Thymus (tissue), 11 donors: ENCODE measurements at regions not wholly inside any gene's neighbourhood (a gene's known extent, or its start where the extent isn't known, plus 50 kb on each side); places are given as distances from the start of the nearest gene placed in this dataset.

ENCODE experiments used
- DNase-seq, 9 donors: peaks; one replicate each; pipeline ENCODE4 v3.0.0-alpha.2; 2013; ENCODE audit warnings: low spot score in 9 of 9, low read depth in 6 of 9, missing footprints in 1 of 9
- H3K27ac ChIP-seq, 2 donors: one replicate each; pipeline ENCODE4 v1.5.1; 2013; ENCODE audit warnings: control low read depth in 1 of 2, low read depth in 1 of 2, low read length in 1 of 2, mild to moderate bottlenecking in 1 of 2, moderate library complexity in 1 of 2
- H3K27me3 ChIP-seq, 2 donors: one replicate each; pipeline ENCODE4 v1.5.1; 2013; ENCODE audit warnings: low read length in 1 of 2; ENCODE audit not compliant: control insufficient read depth in 2 of 2, insufficient read depth in 1 of 2
- H3K36me3 ChIP-seq, 2 donors: one replicate each; pipeline ENCODE4 v1.5.1; 2013; ENCODE audit warnings: low read length in 1 of 2, mild to moderate bottlenecking in 1 of 2, moderate library complexity in 1 of 2; ENCODE audit not compliant: control insufficient read depth in 2 of 2, insufficient read depth in 2 of 2
- H3K4me1 ChIP-seq, 2 donors: one replicate each; pipeline ENCODE4 v1.5.1; 2013; ENCODE audit warnings: low read length in 2 of 2; ENCODE audit not compliant: control insufficient read depth in 2 of 2, insufficient read depth in 2 of 2
- H3K4me3 ChIP-seq, 2 donors: one replicate each; pipeline ENCODE4 v1.5.1; 2013; ENCODE audit warnings: low read length in 2 of 2, control low read depth in 1 of 2, mild to moderate bottlenecking in 1 of 2
- H3K9me3 ChIP-seq, 2 donors: one replicate each; pipeline ENCODE4 v1.5.1; 2013; ENCODE audit warnings: low read length in 1 of 2, mild to moderate bottlenecking in 1 of 2; ENCODE audit not compliant: control insufficient read depth in 2 of 2, insufficient read depth in 1 of 2
- WGBS: extraction: QIAGEN DNeasy Blood & Tissue Kit; methylation state at CpG from one replicate; pipeline ENCODE4 v1.1.7; 2013; 5-methylcytosine and 5-hydroxymethylcytosine counted together
- donor health status: healthy.

DNA sequence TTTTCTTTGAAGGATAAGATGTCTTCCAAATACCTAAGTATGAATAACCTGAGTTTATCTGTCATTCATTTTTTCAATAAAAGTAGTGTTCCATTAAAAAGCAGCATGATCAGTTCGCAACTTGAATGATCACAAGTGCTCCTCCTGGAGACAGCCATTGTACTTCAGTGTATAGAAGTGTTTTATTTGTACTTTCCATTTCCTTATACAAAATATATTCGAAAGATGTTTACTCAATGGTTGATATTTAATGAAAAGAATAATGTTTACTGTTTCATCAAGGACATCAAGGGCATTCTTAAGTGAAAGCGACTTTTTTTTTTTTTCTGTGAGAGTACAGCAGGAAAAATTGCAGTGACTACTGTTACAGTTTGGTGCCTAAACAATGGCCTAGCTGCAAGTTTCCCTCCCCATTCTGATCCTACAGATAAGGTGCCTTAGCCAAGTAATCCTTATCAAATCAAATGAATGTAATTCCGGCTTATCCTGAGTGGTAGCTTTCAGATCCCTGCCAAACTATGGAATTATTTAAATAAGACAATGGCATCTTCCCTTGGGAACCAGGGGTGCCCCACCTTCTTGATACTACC, 69.0 kb upstream of the IL15 start:
- H3K4me1 ChIP-seq = no peaks in the 10 kb centered on the region
- H3K36me3 ChIP-seq = no peaks in the 10 kb centered on the region
- no peak overlapping the region for H3K27ac ChIP-seq
- DNase-seq = no peak
- no peaks in the 10 kb centered on the region for H3K27me3 ChIP-seq
- 96% methylated on average over 4 of the region's 4 CpGs for WGBS
- no peaks in the 10 kb centered on the region for H3K9me3 ChIP-seq
- H3K4me3 ChIP-seq = no peak overlapping the region

DNA sequence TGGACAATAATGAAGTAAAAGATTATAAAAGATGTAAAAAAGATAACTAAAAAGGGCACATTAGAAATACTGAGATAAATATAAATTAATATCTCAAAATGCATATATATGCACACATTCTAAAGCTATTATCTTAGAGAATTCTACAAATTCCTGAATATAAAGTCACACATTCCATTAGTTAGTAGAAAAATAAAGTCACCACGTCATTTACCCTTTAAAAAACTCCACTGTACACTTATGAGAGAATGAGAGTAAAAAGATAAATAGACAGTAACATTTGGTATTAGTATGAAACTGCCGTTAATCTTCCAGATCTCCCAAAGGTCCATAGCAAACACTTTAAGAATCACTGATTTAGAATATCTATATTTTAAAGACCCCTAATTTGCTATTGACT, 67.2 kb upstream of the IL15 start:
- no peak overlapping the region for H3K4me3 ChIP-seq
- no peak overlapping the region for H3K27ac ChIP-seq
- DNase-seq = no peak
- no peaks in the 10 kb centered on the region for H3K4me1 ChIP-seq
- H3K27me3 ChIP-seq = no peaks in the 10 kb centered on the region
- H3K36me3 ChIP-seq = no peaks in the 10 kb centered on the region
- no peaks in the 10 kb centered on the region for H3K9me3 ChIP-seq
- WGBS = 91% methylated on average over 2 of the region's 2 CpGs

DNA sequence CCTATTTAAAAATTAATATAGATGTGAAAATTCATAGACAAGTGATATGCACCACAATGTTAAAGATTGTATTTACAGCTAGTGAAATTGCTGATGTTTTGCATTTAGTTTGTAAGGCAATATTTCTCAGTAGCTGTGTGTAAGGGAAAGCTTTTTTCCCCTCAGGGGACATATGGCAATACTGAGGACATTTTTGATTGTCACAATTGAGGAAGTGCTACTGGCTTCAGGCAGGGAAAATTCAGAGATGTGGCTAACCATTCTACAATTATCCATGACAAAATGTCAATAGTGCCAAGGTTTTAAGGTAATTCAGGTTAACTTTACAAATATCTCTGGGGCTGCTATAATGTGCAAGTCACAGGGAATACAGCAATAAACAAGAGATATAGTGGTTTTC, 66.1 kb upstream of the IL15 start:
- H3K4me3 ChIP-seq = no peak overlapping the region
- H3K27ac ChIP-seq = no peak overlapping the region
- DNase-seq = no peak
- H3K36me3 ChIP-seq = no peaks in the 10 kb centered on the region
- H3K9me3 ChIP-seq = no peaks in the 10 kb centered on the region
- no peaks in the 10 kb centered on the region for H3K27me3 ChIP-seq
- no peaks in the 10 kb centered on the region for H3K4me1 ChIP-seq

DNA sequence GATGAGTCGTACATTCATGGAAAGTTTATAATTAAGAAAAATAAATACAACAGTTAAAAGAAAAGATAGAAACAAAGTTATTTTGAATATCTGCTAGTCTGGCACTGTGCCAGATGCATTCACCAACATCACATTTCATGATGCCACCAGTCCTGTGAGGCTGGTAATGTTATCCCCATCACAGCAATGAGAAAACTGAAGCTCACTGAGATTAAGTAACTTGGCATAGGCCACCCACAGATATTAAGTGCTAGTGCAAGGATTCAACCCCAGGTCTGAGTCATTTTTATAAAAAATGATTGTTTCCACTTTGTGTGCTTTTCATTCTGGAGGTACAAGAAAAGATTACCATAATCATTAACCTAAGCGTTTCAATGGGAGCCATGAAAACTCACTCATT, 65.0 kb upstream of the IL15 start:
- no peaks in the 10 kb centered on the region for H3K36me3 ChIP-seq
- DNase-seq = no peak
- H3K9me3 ChIP-seq = no peaks in the 10 kb centered on the region
- no peak overlapping the region for H3K27ac ChIP-seq
- no peaks in the 10 kb centered on the region for H3K4me1 ChIP-seq
- H3K27me3 ChIP-seq = no peaks in the 10 kb centered on the region
- WGBS = 98% methylated on average over 2 of the region's 2 CpGs
- H3K4me3 ChIP-seq = no peak overlapping the region

GRCh38 chr4:141571793-141572192, 64.6 kb upstream of the IL15 start:
- H3K9me3 ChIP-seq = no peaks in the 10 kb centered on the region
- no peaks in the 10 kb centered on the region for H3K27me3 ChIP-seq
- WGBS = 97% methylated on average over 6 of the region's 6 CpGs
- no peaks in the 10 kb centered on the region for H3K36me3 ChIP-seq
- no peaks in the 10 kb centered on the region for H3K4me1 ChIP-seq
- no peak overlapping the region for H3K4me3 ChIP-seq
- DNase-seq = no peak
- no peak overlapping the region for H3K27ac ChIP-seq

DNA sequence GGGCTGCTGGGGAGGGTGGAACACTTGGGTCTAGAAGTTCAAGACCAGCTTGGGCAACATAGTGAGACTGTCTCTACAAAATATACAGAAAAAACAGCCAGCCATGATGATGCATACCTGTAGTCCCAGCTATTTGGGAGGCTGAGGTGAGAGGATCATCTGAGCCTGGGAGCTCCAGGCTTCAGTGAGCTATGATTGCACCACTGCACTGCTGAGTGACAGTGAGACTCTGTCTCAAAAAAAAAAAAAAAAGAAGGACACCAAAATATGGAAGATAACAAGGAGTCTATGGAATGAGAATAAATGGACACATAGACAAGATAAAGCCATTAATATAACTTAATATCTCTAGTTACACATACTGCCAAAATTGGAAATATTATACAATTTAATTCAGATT, 62.7 kb upstream of the IL15 start:
- DNase-seq = no peak
- H3K9me3 ChIP-seq = no peaks in the 10 kb centered on the region
- H3K27ac ChIP-seq = no peak overlapping the region
- no peaks in the 10 kb centered on the region for H3K36me3 ChIP-seq
- no peaks in the 10 kb centered on the region for H3K4me1 ChIP-seq
- H3K4me3 ChIP-seq = no peak overlapping the region
- no peaks in the 10 kb centered on the region for H3K27me3 ChIP-seq

- no peaks in the 10 kb centered on the region for H3K27me3 ChIP-seq
- no peak overlapping the region for H3K4me3 ChIP-seq
- 96% methylated on average over 4 of the region's 4 CpGs for WGBS
- no peaks in the 10 kb centered on the region for H3K4me1 ChIP-seq
- H3K9me3 ChIP-seq = no peaks in the 10 kb centered on the region
- no peak for DNase-seq
- no peaks in the 10 kb centered on the region for H3K36me3 ChIP-seq
- no peak overlapping the region for H3K27ac ChIP-seq
These were observed 60.5 kb upstream of the IL15 start for GRCh38 chr4:141575884-141576283.

DNA sequence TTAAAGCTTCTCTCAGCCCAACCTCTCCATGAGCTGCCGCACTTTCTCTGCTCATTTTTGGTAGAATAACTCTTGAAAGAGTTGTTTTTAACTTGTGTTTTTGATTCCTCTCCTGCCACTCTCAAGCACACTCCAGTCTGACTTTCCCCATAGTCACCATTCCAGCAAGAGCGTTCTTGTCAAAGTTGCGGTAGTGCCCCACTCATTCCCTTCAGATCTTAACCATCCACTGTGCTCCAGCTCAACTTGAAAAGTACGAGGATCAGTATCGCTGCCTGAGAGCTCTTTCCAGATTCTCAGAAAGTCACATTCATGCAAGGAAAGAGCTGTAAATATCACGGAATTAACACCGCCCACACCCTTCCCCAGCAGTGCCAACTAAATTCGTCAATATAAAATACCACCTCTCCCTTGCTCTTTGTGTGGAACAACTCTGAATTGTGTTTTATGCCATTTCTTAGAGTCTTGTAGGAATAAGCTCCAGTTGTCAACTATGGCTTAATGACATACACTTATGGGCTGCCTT, 59.7 kb upstream of the IL15 start:
- no peaks in the 10 kb centered on the region for H3K36me3 ChIP-seq
- H3K4me1 ChIP-seq = no peaks in the 10 kb centered on the region
- no peaks in the 10 kb centered on the region for H3K27me3 ChIP-seq
- no peak for DNase-seq
- 96% methylated on average over 8 of the region's 8 CpGs for WGBS
- no peak overlapping the region for H3K27ac ChIP-seq
- no peaks in the 10 kb centered on the region for H3K9me3 ChIP-seq
- H3K4me3 ChIP-seq = no peak overlapping the region

DNA sequence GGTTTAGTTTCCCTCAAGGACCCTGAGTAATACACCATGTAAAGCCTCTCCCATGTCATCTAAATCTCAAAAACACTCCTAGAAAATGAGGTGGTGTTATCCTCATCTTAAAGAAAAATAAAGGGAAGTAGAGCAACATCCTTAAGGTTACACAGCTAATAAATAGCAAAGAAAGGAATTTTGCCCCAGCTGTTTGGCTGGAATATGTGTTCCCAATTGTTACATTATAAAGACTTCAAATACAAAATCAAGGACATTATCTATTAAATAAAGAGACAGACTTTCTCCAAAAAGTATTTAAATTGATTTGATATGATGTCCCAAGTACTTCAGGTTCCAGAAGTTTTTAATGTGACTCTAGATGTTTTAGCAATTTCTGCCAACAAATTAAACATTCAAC, 57.9 kb upstream of the IL15 start:
- H3K4me1 ChIP-seq = no peaks in the 10 kb centered on the region
- DNase-seq = no peak
- no peaks in the 10 kb centered on the region for H3K27me3 ChIP-seq
- no peaks in the 10 kb centered on the region for H3K9me3 ChIP-seq
- H3K4me3 ChIP-seq = no peak overlapping the region
- H3K36me3 ChIP-seq = no peaks in the 10 kb centered on the region
- no peak overlapping the region for H3K27ac ChIP-seq

- no peaks in the 10 kb centered on the region for H3K4me1 ChIP-seq
- no peak overlapping the region for H3K4me3 ChIP-seq
- no peaks in the 10 kb centered on the region for H3K36me3 ChIP-seq
- H3K27ac ChIP-seq = no peak overlapping the region
- no peak for DNase-seq
- H3K9me3 ChIP-seq = no peaks in the 10 kb centered on the region
- H3K27me3 ChIP-seq = no peaks in the 10 kb centered on the region
These were observed 55.9 kb upstream of the IL15 start for GRCh38 chr4:141580523-141580922.
